ENCODE measurements at regions not wholly inside any gene's neighbourhood (a gene's known extent, or its start where the extent isn't known, plus 50 kb on each side); places are given as distances from the start of the nearest gene placed in this dataset.

DNA sequence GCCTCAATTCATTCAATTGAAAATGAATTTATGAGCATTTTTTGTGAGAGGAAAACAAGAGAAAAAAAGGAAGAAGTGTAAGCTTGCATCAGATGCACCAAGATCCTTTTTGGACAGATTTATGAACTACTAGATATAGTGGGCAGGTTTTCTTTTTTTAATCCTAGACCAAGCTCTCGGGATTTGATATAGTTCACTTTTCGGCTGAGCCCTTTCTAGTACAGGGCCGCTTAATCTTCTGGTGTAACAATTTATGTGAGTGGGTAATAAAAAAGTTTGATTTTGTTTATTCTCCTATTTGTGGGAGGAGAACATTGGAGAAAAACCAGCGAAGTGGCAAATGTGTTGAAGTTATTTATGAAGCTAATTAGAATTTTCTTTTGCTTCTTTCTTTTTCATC is 538.0 kb downstream of the UTRN start:
- BruUV-seq (replicated peaks), result no TSS peak
- Histone ChIP-seq H3K36me3 (ENCODE audit: insufficient read depth, low read length, poor library complexity, severe bottlenecking) (no peaks in the 10 kb centered on the region), H3K27me3 (replicated peaks; ENCODE audit: insufficient read depth, low read depth, low read length, poor library complexity) (no peaks in the 10 kb centered on the region), H3K27ac (ENCODE audit: low read depth, low read length, poor library complexity, severe bottlenecking) (no peak overlapping the region), H3K9me3 (ENCODE audit: low read depth, low read length, poor library complexity, severe bottlenecking) (no peaks in the 10 kb centered on the region), H3K4me3 (ENCODE audit: low read depth, low read length, poor library complexity, severe bottlenecking) (no peak overlapping the region), H3K4me1 (ENCODE audit: insufficient read depth, low read length, poor library complexity, severe bottlenecking) (no peaks in the 10 kb centered on the region)
- CTCF ChIA-PET, result no interaction called here
- POLR2A ChIA-PET (ENCODE audit: low non-redundant PET), result no interaction called here
- intact Hi-C loops (cut with micrococcal nuclease; ENCODE audit: unreplicated experiment), result no loop called here
- TF ChIP-seq, protein P1, sequence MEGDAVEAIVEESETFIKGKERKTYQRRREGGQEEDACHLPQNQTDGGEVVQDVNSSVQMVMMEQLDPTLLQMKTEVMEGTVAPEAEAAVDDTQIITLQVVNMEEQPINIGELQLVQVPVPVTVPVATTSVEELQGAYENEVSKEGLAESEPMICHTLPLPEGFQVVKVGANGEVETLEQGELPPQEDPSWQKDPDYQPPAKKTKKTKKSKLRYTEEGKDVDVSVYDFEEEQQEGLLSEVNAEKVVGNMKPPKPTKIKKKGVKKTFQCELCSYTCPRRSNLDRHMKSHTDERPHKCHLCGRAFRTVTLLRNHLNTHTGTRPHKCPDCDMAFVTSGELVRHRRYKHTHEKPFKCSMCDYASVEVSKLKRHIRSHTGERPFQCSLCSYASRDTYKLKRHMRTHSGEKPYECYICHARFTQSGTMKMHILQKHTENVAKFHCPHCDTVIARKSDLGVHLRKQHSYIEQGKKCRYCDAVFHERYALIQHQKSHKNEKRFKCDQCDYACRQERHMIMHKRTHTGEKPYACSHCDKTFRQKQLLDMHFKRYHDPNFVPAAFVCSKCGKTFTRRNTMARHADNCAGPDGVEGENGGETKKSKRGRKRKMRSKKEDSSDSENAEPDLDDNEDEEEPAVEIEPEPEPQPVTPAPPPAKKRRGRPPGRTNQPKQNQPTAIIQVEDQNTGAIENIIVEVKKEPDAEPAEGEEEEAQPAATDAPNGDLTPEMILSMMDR (conservative IDR thresholded peaks at IDR 0.05; ENCODE audit: low read depth, low read length), result no peak
- TF ChIP-seq EZH2 (IDR thresholded peaks at IDR 0.05; ENCODE audit: borderline replicate concordance, low read depth, low read length, poor library complexity, severe bottlenecking), result no peak
- DNase-seq (ENCODE audit: low spot score), result no peak

DNA sequence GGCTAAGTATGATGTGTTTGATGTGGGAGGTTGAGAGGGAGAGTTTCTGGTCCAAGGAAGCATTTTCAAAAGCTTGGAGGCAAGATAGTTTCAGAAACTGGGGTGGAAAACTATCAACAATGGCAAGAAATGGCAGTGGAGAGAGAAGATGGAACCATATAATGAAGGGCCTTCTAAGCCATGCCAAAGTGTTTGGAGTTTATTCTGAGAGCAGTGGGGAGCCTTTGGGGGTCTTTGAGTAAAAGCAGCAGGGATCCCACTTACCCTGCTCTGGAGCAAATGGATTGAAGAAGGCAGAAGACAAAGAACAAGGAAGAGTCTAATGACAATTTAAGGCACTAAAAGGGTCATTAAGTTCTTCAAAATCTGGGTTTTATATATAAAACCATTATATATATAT is 538.9 kb downstream of the UTRN start:
- H3K27me3 ChIP-seq (replicated peaks; ENCODE audit: insufficient read depth, low read depth, low read length, poor library complexity), result no peaks in the 10 kb centered on the region
- H3K4me1 ChIP-seq (ENCODE audit: insufficient read depth, low read length, poor library complexity, severe bottlenecking), result no peaks in the 10 kb centered on the region
- BruUV-seq (replicated peaks), result no TSS peak
- intact Hi-C loops (cut with micrococcal nuclease; ENCODE audit: unreplicated experiment), result no loop called here
- H3K4me3 ChIP-seq (ENCODE audit: low read depth, low read length, poor library complexity, severe bottlenecking), result no peak overlapping the region
- no peaks in the 10 kb centered on the region for H3K36me3 ChIP-seq (ENCODE audit: insufficient read depth, low read length, poor library complexity, severe bottlenecking)
- TF ChIP-seq EZH2 (IDR thresholded peaks at IDR 0.05; ENCODE audit: borderline replicate concordance, low read depth, low read length, poor library complexity, severe bottlenecking), result no peak
- TF ChIP-seq, protein P1 (conservative IDR thresholded peaks at IDR 0.05; ENCODE audit: low read depth, low read length), result no peak
- CTCF ChIA-PET, result no interaction called here
- peak; percentile 4 for DNase-seq (ENCODE audit: low spot score)
- H3K9me3 ChIP-seq (ENCODE audit: low read depth, low read length, poor library complexity, severe bottlenecking), result no peaks in the 10 kb centered on the region
- POLR2A ChIA-PET (ENCODE audit: low non-redundant PET), result no interaction called here
- no peak overlapping the region for H3K27ac ChIP-seq (ENCODE audit: low read depth, low read length, poor library complexity, severe bottlenecking)

DNA sequence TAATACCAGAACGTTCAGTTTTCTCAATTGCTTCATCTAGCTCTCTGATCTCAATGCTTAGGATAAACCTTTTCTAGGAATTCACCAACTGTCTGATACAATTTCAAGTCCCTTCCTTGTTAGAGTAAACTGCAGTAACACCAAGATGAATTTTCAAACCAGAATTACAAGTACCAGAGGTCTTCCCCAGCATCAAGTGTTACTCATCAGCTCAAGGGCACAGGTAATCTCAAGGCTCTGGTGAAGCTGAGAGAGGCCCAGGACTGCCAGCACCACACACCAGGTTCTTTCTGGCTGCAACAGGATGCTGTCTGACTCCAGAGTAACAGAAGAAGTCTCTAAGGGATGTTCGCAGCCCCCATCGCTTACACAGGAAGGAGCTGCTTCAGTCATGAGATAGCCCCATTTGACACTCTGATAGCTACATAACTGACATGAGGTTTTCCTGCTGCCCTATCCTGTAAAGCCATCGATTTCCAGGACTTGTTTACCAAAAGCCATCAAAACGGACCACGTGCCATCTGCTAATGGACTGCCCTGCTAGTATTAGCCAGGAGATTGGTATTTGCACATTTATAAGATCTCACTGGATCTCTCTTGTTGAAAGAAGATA is 549.4 kb downstream of the UTRN start:
- intact Hi-C loops (cut with micrococcal nuclease; ENCODE audit: unreplicated experiment), result no loop called here
- no TSS peak for BruUV-seq (replicated peaks)
- no peak for DNase-seq (ENCODE audit: low spot score)

More for the DNA sequence above, 549.4 kb downstream of the UTRN start:
- H3K4me1 ChIP-seq (ENCODE audit: insufficient read depth, low read length, poor library complexity, severe bottlenecking), result no peaks in the 10 kb centered on the region
- no peaks in the 10 kb centered on the region for H3K27me3 ChIP-seq (replicated peaks; ENCODE audit: insufficient read depth, low read depth, low read length, poor library complexity)
- H3K27ac ChIP-seq (ENCODE audit: low read depth, low read length, poor library complexity, severe bottlenecking), result no peak overlapping the region
- H3K36me3 ChIP-seq (ENCODE audit: insufficient read depth, low read length, poor library complexity, severe bottlenecking), result peaks cover 18% of the 10 kb centered on the region
- no peak overlapping the region for H3K4me3 ChIP-seq (ENCODE audit: low read depth, low read length, poor library complexity, severe bottlenecking)
- POLR2A ChIA-PET (ENCODE audit: low non-redundant PET), result no interaction called here
- no peaks in the 10 kb centered on the region for H3K9me3 ChIP-seq (ENCODE audit: low read depth, low read length, poor library complexity, severe bottlenecking)
- CTCF ChIA-PET, result no interaction called here
- TF ChIP-seq, protein P1 (conservative IDR thresholded peaks at IDR 0.05; ENCODE audit: low read depth, low read length), result no peak
- TF ChIP-seq EZH2 (IDR thresholded peaks at IDR 0.05; ENCODE audit: borderline replicate concordance, low read depth, low read length, poor library complexity, severe bottlenecking), result no peak
